ENCODE measurements at regions not wholly inside any gene's neighbourhood (a gene's known extent, or its start where the extent isn't known, plus 50 kb on each side); places are given as distances from the start of the nearest gene placed in this dataset.

DNA sequence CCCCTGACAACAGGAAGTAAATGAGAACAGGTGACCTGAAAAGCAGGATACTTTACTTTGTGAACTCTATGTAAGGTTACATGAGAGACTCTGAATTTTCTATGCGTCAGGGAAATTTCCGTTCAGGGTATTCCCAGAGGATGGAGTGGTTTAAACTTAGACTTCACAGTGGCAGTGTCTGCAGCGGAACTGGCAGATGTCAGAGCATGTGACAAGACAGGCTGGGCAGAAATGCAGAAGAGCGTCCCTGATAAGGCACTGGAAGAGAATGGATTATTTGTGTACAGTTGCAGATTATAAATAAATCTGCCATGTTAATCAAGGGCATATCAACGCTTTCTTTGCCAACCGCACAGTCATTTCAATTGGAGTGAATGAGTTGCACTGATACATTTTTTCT is 598.4 kb upstream of the ZNF717 start (continued):
- no peak for TF ChIP-seq KDM5A (IDR thresholded peaks at IDR 0.05; ENCODE audit: low read length)
- TF ChIP-seq MAFK (IDR thresholded peaks at IDR 0.05; ENCODE audit: low read depth, low read length) = no peak
- no peak for TF ChIP-seq GABPA (IDR thresholded peaks at IDR 0.05; ENCODE audit: borderline replicate concordance, insufficient read depth, low read length)
- no peak for TF ChIP-seq BRCA1 (IDR thresholded peaks at IDR 0.05; ENCODE audit: low read depth, low read length)
- TF ChIP-seq GTF2F1 (IDR thresholded peaks at IDR 0.05; ENCODE audit: borderline replicate concordance, low read depth, low read length) = no peak
- no peak for TF ChIP-seq EP300 (IDR thresholded peaks at IDR 0.05; ENCODE audit: borderline replicate concordance in 1 of 2, low read depth in 2 of 2, low read length in 2 of 2)
- TF ChIP-seq POLR2A (IDR thresholded peaks at IDR 0.05; ENCODE audit: control extremely low read depth in 1 of 2, low read depth in 2 of 2, low read length in 2 of 2) = no peak
- TF ChIP-seq CREB1 (IDR thresholded peaks at IDR 0.05) = no peak
- TF ChIP-seq SAP30 (IDR thresholded peaks at IDR 0.05; ENCODE audit: insufficient read depth, insufficient replicate concordance, low read length) = no peak

Measured in H1 (cell line).